ENCODE measurements at regions not wholly inside any gene's neighbourhood (a gene's known extent, or its start where the extent isn't known, plus 50 kb on each side); places are given as distances from the start of the nearest gene placed in this dataset.

- no peak overlapping the region for H3K14ac ChIP-seq (ENCODE audit: insufficient read length)
- no peaks in the 10 kb centered on the region for H3K9me3 ChIP-seq (ENCODE audit: insufficient read depth in 2 of 2, low read depth in 1 of 2, low read length in 1 of 2)
- H4K20me1 ChIP-seq (replicated peaks in 1 of 2; ENCODE audit: control insufficient read depth in 1 of 2, insufficient read depth in 2 of 2, low read length in 2 of 2) = no peaks in the 10 kb centered on the region
- H3K4me1 ChIP-seq (replicated peaks in 1 of 4; ENCODE audit: control insufficient read depth in 3 of 4, insufficient read depth in 4 of 4, low read length in 3 of 4) = no peaks in the 10 kb centered on the region
- H2BK20ac ChIP-seq (ENCODE audit: low read length) = no peak overlapping the region
- ChIA-PET POLR2A (ENCODE audit: partially characterized antibody) (no interaction called here), CTCF (ENCODE audit: partially characterized antibody) (interaction anchor here (1.0 to 1.1 kb wide), 2 partner anchors 17 to 181 kb away, joined by 3 read pairs; no protein-coding TSS in a partner anchor)
- TF ChIP-seq BCL11A (IDR thresholded peaks at IDR 0.05; ENCODE audit: low read depth in 2 of 2, low read length in 2 of 2) (no peak), EZH2 (IDR thresholded peaks at IDR 0.05; ENCODE audit: low read depth, low read length, severe bottlenecking) (no peak), POU5F1 (IDR thresholded peaks at IDR 0.05; ENCODE audit: low read depth, low read length) (no peak), RXRA (IDR thresholded peaks at IDR 0.05; ENCODE audit: insufficient read depth, low read depth, low read length) (no peak), SIX5 (IDR thresholded peaks at IDR 0.05; ENCODE audit: low read depth, low read length) (no peak), POLR2A (IDR thresholded peaks at IDR 0.05; ENCODE audit: control extremely low read depth in 1 of 2, low read depth in 2 of 2, low read length in 2 of 2) (no peak), JUND (IDR thresholded peaks at IDR 0.05; ENCODE audit: low read length) (no peak), CBX5 (IDR thresholded peaks at IDR 0.05; ENCODE audit: low read depth, low read length) (no peak), TAF7 (optimal IDR thresholded peaks at IDR 0.05; ENCODE audit: borderline replicate concordance, low read depth, low read length) (no peak), RFX5 (IDR thresholded peaks at IDR 0.05; ENCODE audit: borderline replicate concordance, low read depth, low read length) (no peak), CHD1 (IDR thresholded peaks at IDR 0.05; ENCODE audit: low read depth, low read length) (no peak)
- TF ChIP-seq, protein P1, sequence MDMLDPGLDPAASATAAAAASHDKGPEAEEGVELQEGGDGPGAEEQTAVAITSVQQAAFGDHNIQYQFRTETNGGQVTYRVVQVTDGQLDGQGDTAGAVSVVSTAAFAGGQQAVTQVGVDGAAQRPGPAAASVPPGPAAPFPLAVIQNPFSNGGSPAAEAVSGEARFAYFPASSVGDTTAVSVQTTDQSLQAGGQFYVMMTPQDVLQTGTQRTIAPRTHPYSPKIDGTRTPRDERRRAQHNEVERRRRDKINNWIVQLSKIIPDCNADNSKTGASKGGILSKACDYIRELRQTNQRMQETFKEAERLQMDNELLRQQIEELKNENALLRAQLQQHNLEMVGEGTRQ (IDR thresholded peaks at IDR 0.05; ENCODE audit: low read length) = no peak
- H3K4me3 ChIP-seq (ENCODE audit: extremely low read depth in 1 of 4, insufficient read depth in 2 of 4, low read depth in 3 of 4, low read length in 4 of 4) = no peak overlapping the region
- no peaks in the 10 kb centered on the region for H3K79me1 ChIP-seq (ENCODE audit: low read depth, low read length)
- H3K79me2 ChIP-seq (ENCODE audit: control insufficient read depth in 1 of 2, insufficient read depth in 2 of 2, low read length in 2 of 2) = no peaks in the 10 kb centered on the region
- no peak overlapping the region for H2BK120ac ChIP-seq (replicated peaks; ENCODE audit: low read depth, low read length)
- no peak overlapping the region for H3K4ac ChIP-seq (replicated peaks; ENCODE audit: insufficient read length, low read depth, low read length)
- no peak overlapping the region for H3K4me2 ChIP-seq (ENCODE audit: insufficient read depth in 1 of 2, low read depth in 2 of 2, low read length in 2 of 2)
- H3K18ac ChIP-seq (ENCODE audit: extremely low read depth, low read length) = no peak overlapping the region
- H2BK5ac ChIP-seq (ENCODE audit: low read depth, low read length) = no peak overlapping the region
- H3K23me2 ChIP-seq (ENCODE audit: low read depth, low read length) = no peaks in the 10 kb centered on the region
- H4K8ac ChIP-seq (ENCODE audit: extremely low read depth, insufficient read depth, low read length) = no peak overlapping the region
- H2BK15ac ChIP-seq (ENCODE audit: low read length) = no peak overlapping the region
- FAIRE-seq (no peak), DNase-seq (ENCODE audit: low read depth in 1 of 2, low spot score in 2 of 2) (no peak)
- H3K36me3 ChIP-seq (ENCODE audit: control insufficient read depth in 2 of 4, insufficient read depth in 4 of 4, low read length in 3 of 4) = no peaks in the 10 kb centered on the region
- H4K5ac ChIP-seq (ENCODE audit: insufficient read length, low read depth, low read length) = no peak overlapping the region
- no peak overlapping the region for H2AFZ ChIP-seq (ENCODE audit: low read length)
- no peak overlapping the region for H3K23ac ChIP-seq (ENCODE audit: insufficient read length)
- no peak overlapping the region for H3K27ac ChIP-seq (ENCODE audit: low read depth, low read length)
- H4K91ac ChIP-seq (replicated peaks; ENCODE audit: insufficient read length, low read length) = no peak overlapping the region
- no peak overlapping the region for H3K56ac ChIP-seq (replicated peaks; ENCODE audit: insufficient read length, low read depth, low read length)
- 86% methylated on average over 3 of the region's 3 CpGs; no CpG with 5 or more reads in 1 of the 2 experiments for WGBS, 2 experiments (ENCODE audit: extremely low coverage in 1 of 2, insufficient coverage in 1 of 2, insufficient read length in 1 of 2, insufficient replicate concordance in 2 of 2, low coverage in 1 of 2, low lambda C conversion rate in 2 of 2, missing lambda C conversion rate in 1 of 2)
- no peak overlapping the region for H2AK5ac ChIP-seq (ENCODE audit: low read depth, low read length)
- no peak overlapping the region for H2BK12ac ChIP-seq (ENCODE audit: low read depth, low read length)
- peaks cover 0 to 2% (median 0%) of the 10 kb centered on the region in 4 experiments; a peak in 2 of 7 replicates for H3K27me3 ChIP-seq (replicated peaks in 1 of 4; ENCODE audit: control insufficient read depth in 3 of 4, extremely low read depth in 1 of 4, insufficient read depth in 3 of 4, low read length in 3 of 4)
- no peak overlapping the region for H3K9ac ChIP-seq (replicated peaks in 1 of 4; ENCODE audit: extremely low read depth in 1 of 4, low read depth in 3 of 4, low read length in 3 of 4)
Measured at GRCh38 chr22:26931471-26931870, 274.1 kb downstream of the MIAT start.

Measured in H1 (cell line).